ENCODE measurements at regions not wholly inside any gene's neighbourhood (a gene's known extent, or its start where the extent isn't known, plus 50 kb on each side); places are given as distances from the start of the nearest gene placed in this dataset.

DNA sequence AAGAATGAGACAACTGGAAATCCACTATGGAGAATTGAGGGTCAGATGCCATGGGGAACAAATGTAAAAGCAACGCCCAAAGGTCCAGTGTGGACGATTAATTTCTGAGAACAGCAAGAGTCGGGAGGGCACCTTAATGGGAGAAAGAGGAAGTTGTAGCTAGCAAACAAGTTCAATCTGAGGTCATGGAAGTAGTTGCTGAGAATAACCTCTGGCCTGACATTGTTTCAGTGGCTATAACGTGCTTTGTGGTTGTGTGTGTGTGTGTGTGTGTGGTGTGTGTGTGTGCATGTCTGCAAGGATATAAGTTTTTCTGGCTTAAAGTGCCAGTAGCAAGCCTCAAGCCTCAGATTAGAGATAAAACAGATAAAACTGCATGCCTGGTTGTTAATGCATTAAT, 1630.1 kb upstream of the TENM4 start:
- Histone ChIP-seq H3K9ac (ENCODE audit: low read depth in 1 of 2, low read length in 2 of 2) (no peak overlapping the region), H3K27ac (ENCODE audit: low read depth in 1 of 2, low read length in 2 of 2) (no peak overlapping the region), H3K27me3 (ENCODE audit: control insufficient read depth in 4 of 4, insufficient read depth in 4 of 4, low read length in 3 of 4) (no peaks in the 10 kb centered on the region), H3K4me3 (ENCODE audit: low read depth in 1 of 3, low read length in 3 of 3) (no peak overlapping the region), H3K9me3 (ENCODE audit: control insufficient read depth in 4 of 4, low read length in 3 of 4) (no peaks in the 10 kb centered on the region), H3K36me3 (ENCODE audit: control insufficient read depth in 4 of 4, insufficient read depth in 3 of 4, low read depth in 1 of 4, low read length in 3 of 4) (no peaks in the 10 kb centered on the region), H3K4me1 (ENCODE audit: control insufficient read depth in 4 of 4, insufficient read depth in 4 of 4, low read length in 3 of 4) (no peaks in the 10 kb centered on the region)
- DNase-seq (ENCODE audit: low spot score), result no peak
- TF ChIP-seq YY1 (IDR thresholded peaks at IDR 0.05) (no peak), SP1 (IDR thresholded peaks at IDR 0.05) (no peak), GABPA (IDR thresholded peaks at IDR 0.05 in 1 of 2, conservative IDR thresholded peaks at IDR 0.05 in 1 of 2) (no peak), FOXA1 (IDR thresholded peaks at IDR 0.05) (no peak), TAF1 (conservative IDR thresholded peaks at IDR 0.05) (no peak), JUND (IDR thresholded peaks at IDR 0.05) (no peak), EGR1 (IDR thresholded peaks at IDR 0.05; ENCODE audit: low read depth in 2 of 2) (no peak), RXRA (IDR thresholded peaks at IDR 0.05) (no peak), HNF4G (IDR thresholded peaks at IDR 0.05) (no peak), RAD21 (IDR thresholded peaks at IDR 0.05) (no peak), HNF4A (conservative IDR thresholded peaks at IDR 0.05) (no peak)
- TF ChIP-seq, protein P1, sequence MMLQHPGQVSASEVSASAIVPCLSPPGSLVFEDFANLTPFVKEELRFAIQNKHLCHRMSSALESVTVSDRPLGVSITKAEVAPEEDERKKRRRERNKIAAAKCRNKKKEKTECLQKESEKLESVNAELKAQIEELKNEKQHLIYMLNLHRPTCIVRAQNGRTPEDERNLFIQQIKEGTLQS (IDR thresholded peaks at IDR 0.05), result no peak
- TF ChIP-seq, protein P2, sequence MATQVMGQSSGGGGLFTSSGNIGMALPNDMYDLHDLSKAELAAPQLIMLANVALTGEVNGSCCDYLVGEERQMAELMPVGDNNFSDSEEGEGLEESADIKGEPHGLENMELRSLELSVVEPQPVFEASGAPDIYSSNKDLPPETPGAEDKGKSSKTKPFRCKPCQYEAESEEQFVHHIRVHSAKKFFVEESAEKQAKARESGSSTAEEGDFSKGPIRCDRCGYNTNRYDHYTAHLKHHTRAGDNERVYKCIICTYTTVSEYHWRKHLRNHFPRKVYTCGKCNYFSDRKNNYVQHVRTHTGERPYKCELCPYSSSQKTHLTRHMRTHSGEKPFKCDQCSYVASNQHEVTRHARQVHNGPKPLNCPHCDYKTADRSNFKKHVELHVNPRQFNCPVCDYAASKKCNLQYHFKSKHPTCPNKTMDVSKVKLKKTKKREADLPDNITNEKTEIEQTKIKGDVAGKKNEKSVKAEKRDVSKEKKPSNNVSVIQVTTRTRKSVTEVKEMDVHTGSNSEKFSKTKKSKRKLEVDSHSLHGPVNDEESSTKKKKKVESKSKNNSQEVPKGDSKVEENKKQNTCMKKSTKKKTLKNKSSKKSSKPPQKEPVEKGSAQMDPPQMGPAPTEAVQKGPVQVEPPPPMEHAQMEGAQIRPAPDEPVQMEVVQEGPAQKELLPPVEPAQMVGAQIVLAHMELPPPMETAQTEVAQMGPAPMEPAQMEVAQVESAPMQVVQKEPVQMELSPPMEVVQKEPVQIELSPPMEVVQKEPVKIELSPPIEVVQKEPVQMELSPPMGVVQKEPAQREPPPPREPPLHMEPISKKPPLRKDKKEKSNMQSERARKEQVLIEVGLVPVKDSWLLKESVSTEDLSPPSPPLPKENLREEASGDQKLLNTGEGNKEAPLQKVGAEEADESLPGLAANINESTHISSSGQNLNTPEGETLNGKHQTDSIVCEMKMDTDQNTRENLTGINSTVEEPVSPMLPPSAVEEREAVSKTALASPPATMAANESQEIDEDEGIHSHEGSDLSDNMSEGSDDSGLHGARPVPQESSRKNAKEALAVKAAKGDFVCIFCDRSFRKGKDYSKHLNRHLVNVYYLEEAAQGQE (IDR thresholded peaks at IDR 0.05), result no peak
- TF ChIP-seq, protein P3, sequence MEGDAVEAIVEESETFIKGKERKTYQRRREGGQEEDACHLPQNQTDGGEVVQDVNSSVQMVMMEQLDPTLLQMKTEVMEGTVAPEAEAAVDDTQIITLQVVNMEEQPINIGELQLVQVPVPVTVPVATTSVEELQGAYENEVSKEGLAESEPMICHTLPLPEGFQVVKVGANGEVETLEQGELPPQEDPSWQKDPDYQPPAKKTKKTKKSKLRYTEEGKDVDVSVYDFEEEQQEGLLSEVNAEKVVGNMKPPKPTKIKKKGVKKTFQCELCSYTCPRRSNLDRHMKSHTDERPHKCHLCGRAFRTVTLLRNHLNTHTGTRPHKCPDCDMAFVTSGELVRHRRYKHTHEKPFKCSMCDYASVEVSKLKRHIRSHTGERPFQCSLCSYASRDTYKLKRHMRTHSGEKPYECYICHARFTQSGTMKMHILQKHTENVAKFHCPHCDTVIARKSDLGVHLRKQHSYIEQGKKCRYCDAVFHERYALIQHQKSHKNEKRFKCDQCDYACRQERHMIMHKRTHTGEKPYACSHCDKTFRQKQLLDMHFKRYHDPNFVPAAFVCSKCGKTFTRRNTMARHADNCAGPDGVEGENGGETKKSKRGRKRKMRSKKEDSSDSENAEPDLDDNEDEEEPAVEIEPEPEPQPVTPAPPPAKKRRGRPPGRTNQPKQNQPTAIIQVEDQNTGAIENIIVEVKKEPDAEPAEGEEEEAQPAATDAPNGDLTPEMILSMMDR (IDR thresholded peaks at IDR 0.05; ENCODE audit: low read depth, low read length, missing input control), result no peak
- TF ChIP-seq, protein P4, sequence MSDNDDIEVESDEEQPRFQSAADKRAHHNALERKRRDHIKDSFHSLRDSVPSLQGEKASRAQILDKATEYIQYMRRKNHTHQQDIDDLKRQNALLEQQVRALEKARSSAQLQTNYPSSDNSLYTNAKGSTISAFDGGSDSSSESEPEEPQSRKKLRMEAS (IDR thresholded peaks at IDR 0.05), result no peak
- TF ChIP-seq, protein P5, sequence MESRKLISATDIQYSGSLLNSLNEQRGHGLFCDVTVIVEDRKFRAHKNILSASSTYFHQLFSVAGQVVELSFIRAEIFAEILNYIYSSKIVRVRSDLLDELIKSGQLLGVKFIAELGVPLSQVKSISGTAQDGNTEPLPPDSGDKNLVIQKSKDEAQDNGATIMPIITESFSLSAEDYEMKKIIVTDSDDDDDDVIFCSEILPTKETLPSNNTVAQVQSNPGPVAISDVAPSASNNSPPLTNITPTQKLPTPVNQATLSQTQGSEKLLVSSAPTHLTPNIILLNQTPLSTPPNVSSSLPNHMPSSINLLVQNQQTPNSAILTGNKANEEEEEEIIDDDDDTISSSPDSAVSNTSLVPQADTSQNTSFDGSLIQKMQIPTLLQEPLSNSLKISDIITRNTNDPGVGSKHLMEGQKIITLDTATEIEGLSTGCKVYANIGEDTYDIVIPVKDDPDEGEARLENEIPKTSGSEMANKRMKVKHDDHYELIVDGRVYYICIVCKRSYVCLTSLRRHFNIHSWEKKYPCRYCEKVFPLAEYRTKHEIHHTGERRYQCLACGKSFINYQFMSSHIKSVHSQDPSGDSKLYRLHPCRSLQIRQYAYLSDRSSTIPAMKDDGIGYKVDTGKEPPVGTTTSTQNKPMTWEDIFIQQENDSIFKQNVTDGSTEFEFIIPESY (IDR thresholded peaks at IDR 0.05), result no peak
- WGBS, result 35% methylated on average over 4 of the region's 4 CpGs

DNA sequence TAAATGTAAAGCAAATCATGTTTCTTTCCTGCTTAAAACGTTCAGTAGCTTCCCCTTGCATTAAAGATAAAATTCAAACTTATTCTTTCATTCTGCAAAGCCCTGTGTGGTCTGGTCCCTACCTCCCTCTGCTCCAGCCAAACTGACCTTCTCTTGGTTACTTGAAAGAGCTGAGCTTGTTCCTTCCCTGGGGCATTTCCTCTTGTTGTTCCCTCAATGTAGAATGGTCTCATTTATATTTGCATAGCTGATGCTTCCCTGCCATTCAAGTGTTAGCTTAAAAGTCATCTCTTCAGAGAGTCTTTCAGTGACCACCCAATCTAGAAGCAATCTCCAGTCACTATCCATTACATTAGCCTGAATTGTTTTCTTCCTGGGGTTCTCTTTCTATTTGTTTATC, 1618.5 kb upstream of the TENM4 start:
- no peak for DNase-seq (ENCODE audit: low spot score)
- Histone ChIP-seq H3K9ac (ENCODE audit: low read depth in 1 of 2, low read length in 2 of 2) (no peak overlapping the region), H3K27ac (ENCODE audit: low read depth in 1 of 2, low read length in 2 of 2) (no peak overlapping the region), H3K36me3 (ENCODE audit: control insufficient read depth in 4 of 4, insufficient read depth in 3 of 4, low read depth in 1 of 4, low read length in 3 of 4) (no peaks in the 10 kb centered on the region), H3K9me3 (ENCODE audit: control insufficient read depth in 4 of 4, low read length in 3 of 4) (no peaks in the 10 kb centered on the region), H3K4me1 (ENCODE audit: control insufficient read depth in 4 of 4, insufficient read depth in 4 of 4, low read length in 3 of 4) (no peaks in the 10 kb centered on the region), H3K27me3 (ENCODE audit: control insufficient read depth in 4 of 4, insufficient read depth in 4 of 4, low read length in 3 of 4) (no peaks in the 10 kb centered on the region), H3K4me3 (ENCODE audit: low read depth in 1 of 3, low read length in 3 of 3) (no peak overlapping the region)
- WGBS, result 18% methylated on average over 1 of the region's 1 CpG
- TF ChIP-seq, protein P3 (IDR thresholded peaks at IDR 0.05; ENCODE audit: low read depth, low read length, missing input control), result no peak
- no peak for TF ChIP-seq EGR1 (IDR thresholded peaks at IDR 0.05; ENCODE audit: low read depth in 2 of 2)
- TF ChIP-seq, protein P2 (IDR thresholded peaks at IDR 0.05), result no peak
- TF ChIP-seq, protein P4 (IDR thresholded peaks at IDR 0.05), result no peak
- TF ChIP-seq NR2F2 (IDR thresholded peaks at IDR 0.05), result no peak
- no peak for TF ChIP-seq HNF4G (IDR thresholded peaks at IDR 0.05)
- TF ChIP-seq, protein P1 (IDR thresholded peaks at IDR 0.05), result no peak
- TF ChIP-seq RXRA (IDR thresholded peaks at IDR 0.05), result no peak
- no peak for TF ChIP-seq RAD21 (IDR thresholded peaks at IDR 0.05)
- no peak for TF ChIP-seq JUND (IDR thresholded peaks at IDR 0.05)
- TF ChIP-seq HNF4A (conservative IDR thresholded peaks at IDR 0.05), result no peak

All from liver (tissue), 8 donors.